ENCODE measurements at regions not wholly inside any gene's neighbourhood (a gene's known extent, or its start where the extent isn't known, plus 50 kb on each side); places are given as distances from the start of the nearest gene placed in this dataset.
"Not testable (repeated sequence)": the region's sequence is repeated elsewhere in the genome, so short reads cannot be mapped to it uniquely, and the experiment has no call there.

DNA sequence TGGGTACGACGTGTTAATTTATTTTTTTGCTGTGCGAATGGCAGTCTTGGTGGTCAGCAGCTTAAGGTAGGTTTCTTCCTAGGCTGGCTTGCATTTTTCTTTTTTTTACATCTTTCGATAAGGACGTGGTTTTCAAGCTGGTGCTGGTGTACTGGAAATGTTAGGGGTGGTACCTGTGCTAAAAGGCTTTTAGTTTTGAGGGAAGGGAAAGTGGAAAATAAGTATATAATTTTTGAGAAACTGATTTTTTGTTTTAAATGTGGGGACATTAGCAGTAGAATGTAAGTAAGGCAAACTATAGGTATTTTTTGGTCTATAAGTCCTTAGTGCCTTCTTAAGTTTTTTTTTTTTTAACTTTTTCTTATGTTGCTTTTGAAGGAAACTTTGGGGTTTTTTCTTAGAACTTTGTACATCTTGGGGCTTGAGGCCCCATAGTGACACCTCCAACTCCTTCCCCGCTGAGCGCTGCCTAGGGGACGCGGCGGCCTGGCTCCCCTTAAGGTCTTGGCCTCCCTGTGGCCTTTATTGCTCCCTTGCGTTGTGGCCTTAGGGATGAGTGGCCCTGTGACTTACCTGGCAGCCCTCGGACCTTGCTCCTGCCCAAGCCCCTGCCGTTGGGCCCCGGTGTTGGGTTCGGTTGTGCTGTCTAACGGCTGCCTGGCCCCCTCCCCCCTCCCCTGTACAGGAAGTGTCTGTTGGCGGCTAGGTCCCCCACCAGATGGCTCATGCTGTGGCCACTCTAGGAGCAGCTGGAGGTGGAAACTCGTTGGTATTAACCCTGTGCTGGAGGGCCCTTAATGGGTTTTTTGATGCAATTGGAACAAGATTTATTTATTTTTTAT lies 88.0 kb upstream of the RPRML start:
- ATAC-seq, result peak; percentile 86
- DNase-seq, result peak; percentile 79 to 80
- intact Hi-C loops (cut with DNase I, micrococcal nuclease), result no loop called here

GRCh38 chr17:47066095-47066494 lies 87.0 kb upstream of the RPRML start:
- DNase-seq (no peak), ATAC-seq (no peak)
- intact Hi-C loops (cut with DNase I, micrococcal nuclease), result no loop called here

- ATAC-seq (no peak), DNase-seq (no peak)
- intact Hi-C loops (cut with DNase I, micrococcal nuclease), result no loop called here
Measured at GRCh38 chr17:47064684-47065083, 85.6 kb upstream of the RPRML start.

DNA sequence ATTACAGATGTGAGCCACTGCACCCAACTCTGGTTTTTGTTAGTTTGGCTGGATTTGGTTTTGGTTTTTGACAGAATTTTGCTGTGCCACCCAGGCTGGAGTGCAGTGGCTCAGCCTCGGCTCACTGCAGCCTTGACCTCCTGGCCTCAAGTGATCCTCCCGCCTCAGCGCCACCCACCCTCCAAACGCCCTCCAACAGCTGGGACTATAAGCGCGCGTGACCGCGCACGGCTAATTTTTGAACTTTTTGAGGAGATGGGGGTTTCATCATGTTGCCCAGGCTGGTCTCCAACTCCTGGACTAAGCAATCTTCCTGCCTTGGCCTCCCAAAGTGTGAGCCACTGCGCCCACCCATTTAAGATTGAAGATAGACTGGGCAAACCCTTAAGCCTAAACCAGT lies 84.4 kb upstream of the RPRML start:
- DNase-seq, result no peak
- intact Hi-C loops (cut with DNase I, micrococcal nuclease), result no loop called here
- no peak for ATAC-seq

DNA sequence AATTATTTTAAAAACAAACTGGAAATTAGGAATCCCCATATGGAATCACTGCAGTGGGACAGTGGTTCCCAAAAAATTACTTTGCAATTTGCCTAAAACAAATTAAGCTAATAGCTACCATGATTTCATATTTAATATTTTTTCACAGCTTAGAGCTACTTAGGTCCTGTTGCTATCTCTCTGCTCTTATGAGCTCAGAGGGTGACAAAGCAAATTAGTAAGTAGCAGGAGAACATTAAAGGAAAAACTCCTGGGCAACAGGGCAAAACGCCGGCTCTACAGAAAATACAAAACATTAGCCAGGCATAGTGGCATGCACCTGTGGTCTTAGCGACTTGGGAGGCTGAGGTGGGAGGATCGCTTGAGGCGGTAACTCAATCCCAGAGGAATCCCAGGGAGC lies 83.8 kb upstream of the RPRML start:
- DNase-seq; ATAC-seq; intact Hi-C loops (cut with DNase I, micrococcal nuclease): not testable (repeated sequence)

DNA sequence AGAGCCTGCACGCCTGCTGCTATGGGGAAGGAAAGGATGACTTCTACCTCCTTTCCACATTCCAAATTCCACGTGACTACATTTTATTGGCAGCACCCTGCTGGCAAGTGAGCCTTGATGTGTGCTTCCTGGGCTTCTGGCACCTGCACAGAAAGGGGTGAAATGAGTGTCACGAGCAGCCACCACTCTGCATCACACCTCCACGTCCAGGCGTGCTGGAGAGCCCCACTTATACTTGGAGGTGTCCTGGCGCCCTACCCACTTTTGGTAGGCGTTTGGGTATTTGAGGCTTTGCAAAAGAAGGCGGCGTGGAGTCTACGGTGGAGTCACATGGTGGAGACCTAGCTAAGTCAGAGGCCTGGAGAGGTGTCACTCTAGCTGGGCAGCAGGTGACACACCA lies 81.0 kb upstream of the RPRML start:
- intact Hi-C loops (cut with DNase I, micrococcal nuclease); ATAC-seq; DNase-seq: not testable (repeated sequence)

GRCh38 chr17:47057830-47058229 lies 78.8 kb upstream of the RPRML start:
- DNase-seq (no peak), ATAC-seq (no peak)
- intact Hi-C loops (cut with DNase I, micrococcal nuclease), result no loop called here

- intact Hi-C loops (cut with DNase I, micrococcal nuclease); ATAC-seq; DNase-seq: not testable (repeated sequence)
Measured at GRCh38 chr17:47057279-47057678, 78.2 kb upstream of the RPRML start.

- DNase-seq; intact Hi-C loops (cut with DNase I, micrococcal nuclease); ATAC-seq: not testable (repeated sequence)
Measured at GRCh38 chr17:47056687-47057086, 77.6 kb upstream of the RPRML start.
